Stimulated activated naive CD8-positive, alpha-beta T cell treated with anti-CD3 and anti-CD28 coated beads, Interleukin-15, amount 100 ng/mL, for 72 hours (primary cell): ENCODE measurements at regions not wholly inside any gene's neighbourhood (a gene's known extent, or its start where the extent isn't known, plus 50 kb on each side); places are given as distances from the start of the nearest gene placed in this dataset.

Source experiments
- ATAC-seq: fragments of 150-1000 bp; cut with Tn5 transposase; 2 replicates; pipeline ENCODE4 v1.10.0; 2021; ENCODE audit warnings: mild to moderate bottlenecking, moderate library complexity
- DNase-seq, 2 donors: peaks; one replicate each; pipeline ENCODE4 v3.0.0; 2021 to 2022
- H3K27ac Mint-ChIP-seq, 2 donors: one replicate each; pipeline ENCODE4 v1.8.0; 2022; ENCODE audit warnings: mild to moderate bottlenecking in 2 of 2, mixed read lengths in 2 of 2, moderate library complexity in 2 of 2
- H3K27me3 Mint-ChIP-seq: one replicate; pipeline ENCODE4 v1.8.0; 2022; ENCODE audit warnings: mixed read lengths
- H3K4me1 Mint-ChIP-seq: one replicate; pipeline ENCODE4 v1.8.0; 2022; ENCODE audit warnings: mild to moderate bottlenecking, mixed read lengths
- H3K4me3 Mint-ChIP-seq, 2 donors: one replicate each; pipeline ENCODE4 v1.8.0; 2022; ENCODE audit warnings: mild to moderate bottlenecking in 2 of 2, mixed read lengths in 2 of 2, moderate library complexity in 1 of 2
- H3K9me3 Mint-ChIP-seq, 2 donors: one replicate each; pipeline ENCODE4 v1.8.0; 2022; ENCODE audit warnings: mixed read lengths in 2 of 2

- H3K4me3 Mint-ChIP-seq, result no peak overlapping the region
- H3K27me3 Mint-ChIP-seq, result no peaks in the 10 kb centered on the region
- H3K27ac Mint-ChIP-seq, result peak overlapping the region in 1 of 2 donors; percentile 75
- DNase-seq (no peak), ATAC-seq (no peak)
- no peaks in the 10 kb centered on the region for H3K4me1 Mint-ChIP-seq
- peaks cover 4% of the 10 kb centered on the region in 2 donors for H3K9me3 Mint-ChIP-seq
These were observed 76.7 kb upstream of the MTPN start for GRCh38 chr7:136053689-136054485.

GRCh38 chr7:136051203-136051928, 74.2 kb upstream of the MTPN start:
- no peaks in the 10 kb centered on the region for H3K27me3 Mint-ChIP-seq

GRCh38 chr7:136050462-136050847, 73.3 kb upstream of the MTPN start:
- Mint-ChIP-seq H3K27ac (no peak overlapping the region), H3K4me3 (no peak overlapping the region), H3K27me3 (no peaks in the 10 kb centered on the region), H3K9me3 (peaks cover 11 to 13% of the 10 kb centered on the region in 2 donors), H3K4me1 (no peaks in the 10 kb centered on the region)
- no peak for DNase-seq
- no peak for ATAC-seq

More at GRCh38 chr7:136051203-136051928, 74.2 kb upstream of the MTPN start:
- H3K27ac Mint-ChIP-seq, result no peak overlapping the region
- peaks cover 8 to 9% of the 10 kb centered on the region in 2 donors for H3K9me3 Mint-ChIP-seq
- H3K4me3 Mint-ChIP-seq, result no peak overlapping the region
- DNase-seq (no peak), ATAC-seq (no peak)
- H3K4me1 Mint-ChIP-seq, result no peaks in the 10 kb centered on the region

- H3K4me1 Mint-ChIP-seq, result no peaks in the 10 kb centered on the region
- no peak for ATAC-seq
- H3K4me3 Mint-ChIP-seq, result no peak overlapping the region
These were observed 72.8 kb upstream of the MTPN start for GRCh38 chr7:136049818-136050461.

GRCh38 chr7:136049117-136049516, 72.0 kb upstream of the MTPN start:
- Mint-ChIP-seq H3K9me3 (peaks cover 14 to 17% of the 10 kb centered on the region in 2 donors), H3K27ac (no peak overlapping the region), H3K4me3 (no peak overlapping the region), H3K4me1 (no peaks in the 10 kb centered on the region), H3K27me3 (no peaks in the 10 kb centered on the region)
- ATAC-seq (no peak), DNase-seq (no peak)

More at GRCh38 chr7:136049818-136050461, 72.8 kb upstream of the MTPN start:
- Mint-ChIP-seq H3K27ac (no peak overlapping the region), H3K27me3 (no peaks in the 10 kb centered on the region), H3K9me3 (peaks cover 14 to 17% of the 10 kb centered on the region in 2 donors)
- DNase-seq, result no peak

- Mint-ChIP-seq H3K4me1 (no peaks in the 10 kb centered on the region), H3K27ac (no peak overlapping the region), H3K4me3 (no peak overlapping the region), H3K9me3 (peaks cover 14 to 17% of the 10 kb centered on the region in 2 donors), H3K27me3 (no peaks in the 10 kb centered on the region)
- DNase-seq (no peak), ATAC-seq (no peak)
These were observed 69.4 kb upstream of the MTPN start for GRCh38 chr7:136046548-136046947.

GRCh38 chr7:136045992-136046391, 68.8 kb upstream of the MTPN start:
- Mint-ChIP-seq H3K4me1 (no peaks in the 10 kb centered on the region), H3K9me3 (peaks cover 14 to 17% of the 10 kb centered on the region in 2 donors), H3K27ac (no peak overlapping the region), H3K27me3 (no peaks in the 10 kb centered on the region), H3K4me3 (no peak overlapping the region)
- ATAC-seq, result no peak
- DNase-seq, result no peak

GRCh38 chr7:136045181-136045580, 68.0 kb upstream of the MTPN start:
- no peak overlapping the region for H3K4me3 Mint-ChIP-seq
- no peaks in the 10 kb centered on the region for H3K27me3 Mint-ChIP-seq
- DNase-seq (no peak), ATAC-seq (no peak)
- no peaks in the 10 kb centered on the region for H3K4me1 Mint-ChIP-seq
- no peak overlapping the region for H3K27ac Mint-ChIP-seq
- peaks cover 14 to 17% of the 10 kb centered on the region in 2 donors for H3K9me3 Mint-ChIP-seq

GRCh38 chr7:136039577-136040345, 62.6 kb upstream of the MTPN start:
- no peaks in the 10 kb centered on the region for H3K4me1 Mint-ChIP-seq
- no peak overlapping the region for H3K4me3 Mint-ChIP-seq
- no peak overlapping the region for H3K27ac Mint-ChIP-seq
- DNase-seq (no peak), ATAC-seq (no peak)
- peaks cover 0 to 4% of the 10 kb centered on the region in 2 donors for H3K9me3 Mint-ChIP-seq
- H3K27me3 Mint-ChIP-seq, result no peaks in the 10 kb centered on the region

- Mint-ChIP-seq H3K27me3 (no peaks in the 10 kb centered on the region), H3K27ac (no peak overlapping the region), H3K4me3 (no peak overlapping the region), H3K9me3 (peaks cover 0 to 4% of the 10 kb centered on the region in 2 donors), H3K4me1 (peaks cover 23% of the 10 kb centered on the region)
- ATAC-seq (no peak), DNase-seq (no peak)
These were observed 59.2 kb upstream of the MTPN start for GRCh38 chr7:136036336-136036735.

GRCh38 chr7:136034132-136034531, 57.0 kb upstream of the MTPN start:
- Mint-ChIP-seq H3K27me3 (no peaks in the 10 kb centered on the region), H3K4me1 (peaks cover 40% of the 10 kb centered on the region), H3K27ac (no peak overlapping the region), H3K9me3 (peaks cover 0 to 4% of the 10 kb centered on the region in 2 donors), H3K4me3 (no peak overlapping the region)
- no peak for DNase-seq
- ATAC-seq, result no peak

- Mint-ChIP-seq H3K27me3 (no peaks in the 10 kb centered on the region), H3K9me3 (peaks cover 0 to 6% of the 10 kb centered on the region in 2 donors), H3K4me1 (peaks cover 40% of the 10 kb centered on the region), H3K27ac (peak overlapping the region in 1 of 2 donors; percentile 7), H3K4me3 (no peak overlapping the region)
- DNase-seq (no peak), ATAC-seq (no peak)
These were observed 56.4 kb upstream of the MTPN start for GRCh38 chr7:136033413-136034031.

GRCh38 chr7:136030867-136031318, 53.7 kb upstream of the MTPN start:
- H3K4me3 Mint-ChIP-seq, result peak overlapping the region; percentile 17 to 54
- DNase-seq (peak in 1 of 2 donors; percentile 32), ATAC-seq (peak; percentile 94)
- H3K27ac Mint-ChIP-seq, result peak overlapping the region in 1 of 2 donors; percentile 63
- no peaks in the 10 kb centered on the region for H3K27me3 Mint-ChIP-seq
- peaks cover 49% of the 10 kb centered on the region for H3K4me1 Mint-ChIP-seq
- H3K9me3 Mint-ChIP-seq, result peaks cover 0 to 6% of the 10 kb centered on the region in 2 donors

GRCh38 chr7:136030330-136030729, 53.2 kb upstream of the MTPN start:
- H3K27ac Mint-ChIP-seq, result no peak overlapping the region
- ATAC-seq, result peak; percentile 43

GRCh38 chr7:136027160-136027559, 50.0 kb upstream of the MTPN start:
- peaks cover 0 to 6% of the 10 kb centered on the region in 2 donors for H3K9me3 Mint-ChIP-seq
- no peak overlapping the region for H3K27ac Mint-ChIP-seq
- DNase-seq, result no peak
- H3K4me1 Mint-ChIP-seq, result peaks cover 35% of the 10 kb centered on the region
- no peak for ATAC-seq
- H3K4me3 Mint-ChIP-seq, result no peak overlapping the region
- H3K27me3 Mint-ChIP-seq, result no peaks in the 10 kb centered on the region

More at GRCh38 chr7:136030330-136030729, 53.2 kb upstream of the MTPN start:
- no peak overlapping the region for H3K4me3 Mint-ChIP-seq
- no peak for DNase-seq
- no peaks in the 10 kb centered on the region for H3K27me3 Mint-ChIP-seq
- peaks cover 0 to 6% of the 10 kb centered on the region in 2 donors for H3K9me3 Mint-ChIP-seq
- peaks cover 49% of the 10 kb centered on the region for H3K4me1 Mint-ChIP-seq
